ENCODE measurements at regions not wholly inside any gene's neighbourhood (a gene's known extent, or its start where the extent isn't known, plus 50 kb on each side); places are given as distances from the start of the nearest gene placed in this dataset.

DNA sequence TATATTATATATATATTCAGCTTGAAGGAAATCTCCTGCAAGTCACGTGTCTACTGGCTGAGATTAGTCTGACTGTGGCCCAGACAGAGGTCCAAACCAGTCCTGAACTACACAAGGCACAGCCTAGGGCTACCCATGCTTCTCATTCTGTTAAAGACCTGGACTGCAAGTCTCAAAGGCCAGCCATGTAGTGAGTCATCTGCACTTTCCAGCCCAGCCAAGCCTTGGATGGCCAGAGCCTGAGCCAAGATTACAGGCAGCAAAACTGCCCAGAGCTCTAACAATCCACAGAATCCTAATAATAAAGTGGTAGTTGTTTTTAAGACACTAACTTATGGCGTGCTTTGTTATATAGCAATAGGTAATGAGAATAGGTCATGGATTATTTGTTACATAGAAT lies 259.6 kb downstream of the SS18 start:
- Histone ChIP-seq H3K9ac (ENCODE audit: low read depth, low read length) (no peak overlapping the region), H3K9me3 (ENCODE audit: control insufficient read depth, insufficient read depth, low read length) (no peaks in the 10 kb centered on the region), H3K4me1 (ENCODE audit: control insufficient read depth, insufficient read depth, low read length) (peaks cover 11% of the 10 kb centered on the region), H4K5ac (ENCODE audit: low read depth, low read length) (no peak overlapping the region), H3K23ac (ENCODE audit: low read depth, low read length) (no peak overlapping the region), H2BK5ac (ENCODE audit: low read depth, low read length, poor library complexity, severe bottlenecking) (no peak overlapping the region), H2AFZ (replicated peaks; ENCODE audit: low read length, poor library complexity) (no peak overlapping the region), H3K14ac (replicated peaks; ENCODE audit: low read depth, low read length) (no peak overlapping the region), H3K36me3 (ENCODE audit: control insufficient read depth, insufficient read depth, low read length) (no peaks in the 10 kb centered on the region), H2AK9ac (replicated peaks; ENCODE audit: low read depth, low read length, poor library complexity) (no peak overlapping the region), H2AK5ac (ENCODE audit: low read depth, low read length) (no peak overlapping the region), H2BK15ac (ENCODE audit: low read depth, low read length) (no peak overlapping the region), H3K56ac (ENCODE audit: extremely low read depth, insufficient read depth, low read length) (no peak overlapping the region), H3K4ac (ENCODE audit: low read depth, low read length) (no peak overlapping the region), H3K9me1 (ENCODE audit: insufficient read depth, low read length) (peaks cover 15% of the 10 kb centered on the region; the same call in 1 of the 2 replicates), H2BK120ac (ENCODE audit: low read depth, low read length) (no peak overlapping the region), H4K91ac (ENCODE audit: insufficient read depth, low read depth, low read length) (no peak overlapping the region), H3K79me1 (ENCODE audit: low read depth in 1 of 2, low read length in 2 of 2) (no peaks in the 10 kb centered on the region), H4K20me1 (ENCODE audit: insufficient read depth, low read length) (no peaks in the 10 kb centered on the region), H3K4me3 (ENCODE audit: insufficient read depth, low read depth, low read length) (no peak overlapping the region), H3K18ac (ENCODE audit: low read depth, low read length) (no peak overlapping the region), H3K4me2 (ENCODE audit: low read depth, low read length) (no peak overlapping the region), H3K27ac (ENCODE audit: insufficient read depth, low read length) (no peak overlapping the region), H3K27me3 (ENCODE audit: control insufficient read depth, insufficient read depth, low read length) (peaks cover 5% of the 10 kb centered on the region; the same call in 1 of the 2 replicates), H2BK20ac (ENCODE audit: low read depth, low read length) (no peak overlapping the region), H4K8ac (ENCODE audit: low read depth in 2 of 2, low read length in 2 of 2) (no peak overlapping the region)
- ATAC-seq (ENCODE audit: low read depth) (peak; percentile 85), DNase-seq (peak; percentile 82)
- ChIA-PET POLR2A (ENCODE audit: unreplicated experiment) (no interaction called here), CTCF (interaction anchor here (0.7 kb wide), 1 partner anchor 1287 kb away, joined by 3 read pairs; no protein-coding TSS in a partner anchor)
- in situ Hi-C loops (cut with MboI; ENCODE audit: low sequenced_read_pairs) (loop anchor here (25.0 kb wide), 2 partner anchors 268 to 468 kb away; partner anchors contain the start of gene ZNF521), dilution Hi-C loops (cut with HindIII; ENCODE audit: low sequenced_read_pairs, unreplicated experiment) (no loop called here), intact Hi-C loops (cut with micrococcal nuclease) (no loop called here)
- TF ChIP-seq RAD21 (IDR thresholded peaks at IDR 0.05; ENCODE audit: low read length) (peak; percentile 24; the same call in 1 of the 2 replicates), BHLHE40 (IDR thresholded peaks at IDR 0.05; ENCODE audit: low read depth, low read length) (no peak), RCOR1 (IDR thresholded peaks at IDR 0.05; ENCODE audit: insufficient replicate concordance, low read length) (no peak), FOS (IDR thresholded peaks at IDR 0.05; ENCODE audit: low read depth, low read length) (peak; percentile 32; the same call in 1 of the 2 replicates)
- no CpG with 5 or more reads among the region's 2 CpGs for WGBS, 2 experiments (ENCODE audit: extremely low coverage in 2 of 2, insufficient read length in 1 of 2)
- BruUV-seq (replicated peaks), result no TSS peak

All from IMR-90 (cell line).